GM06990 (cell line): ENCODE measurements at regions not wholly inside any gene's neighbourhood (a gene's known extent, or its start where the extent isn't known, plus 50 kb on each side); places are given as distances from the start of the nearest gene placed in this dataset.

ENCODE experiments used
- DNase-seq: peaks from one replicate; pipeline ENCODE4 v3.0.0-alpha.2; 2011; ENCODE audit not compliant: insufficient read length; ENCODE audit errors: extremely low read depth
- H3K27me3 ChIP-seq: replicated peaks from 2 replicates; pipeline ENCODE4 v1.6.0; 2011; ENCODE audit warnings: low read length; ENCODE audit not compliant: control insufficient read depth, insufficient read depth
- H3K36me3 ChIP-seq: 2 replicates; pipeline ENCODE4 v1.5.1; 2011; ENCODE audit warnings: low read length; ENCODE audit not compliant: control insufficient read depth, insufficient read depth
- H3K4me3 ChIP-seq: replicated peaks from 2 replicates; pipeline ENCODE4 v1.5.1; 2011; ENCODE audit warnings: low read depth, mild to moderate bottlenecking, control low read depth, low read length
- CTCF ChIP-seq: IDR thresholded peaks from 2 replicates; pipeline ENCODE4 v1.5.1; 2011; ENCODE audit warnings: low read length, control low read depth, mild to moderate bottlenecking, inconsistent platforms; ENCODE audit not compliant: insufficient read depth, poor library complexity, severe bottlenecking

DNA sequence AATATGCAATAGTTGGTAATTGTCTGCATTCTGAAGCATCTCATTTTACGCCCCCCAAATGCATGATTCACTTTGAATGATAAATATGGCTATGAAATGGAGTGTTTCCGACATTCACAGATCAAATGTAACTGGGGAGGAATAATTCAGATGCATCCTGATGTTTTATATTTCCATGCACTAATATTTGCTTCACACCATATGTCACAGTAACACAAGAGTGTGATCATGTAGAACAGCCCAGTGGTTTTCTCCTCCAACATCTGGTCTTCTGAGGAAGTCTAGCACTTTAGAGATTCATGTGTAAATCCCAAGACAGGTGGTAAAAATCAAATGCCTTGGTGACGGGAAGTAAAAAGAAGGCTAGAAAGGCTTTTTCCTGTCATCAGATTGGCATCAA, 273.1 kb downstream of the DIO2 start:
- no peak for TF ChIP-seq CTCF
- Histone ChIP-seq H3K4me3 (no peak overlapping the region), H3K36me3 (no peaks in the 10 kb centered on the region), H3K27me3 (no peaks in the 10 kb centered on the region)
- DNase-seq = no peak

DNA sequence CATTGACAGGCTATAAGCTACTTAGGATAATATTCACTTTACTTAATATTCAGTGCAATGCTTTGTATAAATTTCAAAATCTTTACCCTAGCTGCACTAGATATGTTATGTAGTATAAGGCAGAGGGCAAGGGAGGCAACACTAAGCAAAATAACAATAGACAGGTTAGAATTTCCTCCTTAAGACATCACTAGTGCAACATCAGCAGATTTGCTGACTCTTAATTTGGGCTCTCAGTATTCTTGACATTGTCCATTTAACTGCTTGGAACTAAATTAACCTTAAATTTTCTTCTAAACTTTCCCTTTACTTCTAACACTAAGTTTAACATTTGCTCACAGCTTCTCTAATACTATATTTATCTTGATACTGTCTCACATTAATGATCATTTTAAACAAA, 273.9 kb downstream of the DIO2 start:
- DNase-seq = no peak
- TF ChIP-seq CTCF = no peak
- Histone ChIP-seq H3K27me3 (no peaks in the 10 kb centered on the region), H3K4me3 (no peak overlapping the region), H3K36me3 (no peaks in the 10 kb centered on the region)

- DNase-seq = no peak
- Histone ChIP-seq H3K4me3 (no peak overlapping the region), H3K27me3 (no peaks in the 10 kb centered on the region), H3K36me3 (no peaks in the 10 kb centered on the region)
- no peak for TF ChIP-seq CTCF
Measured at GRCh38 chr14:79924551-79924950, 286.8 kb downstream of the DIO2 start.

GRCh38 chr14:79920180-79920692, 291.1 kb downstream of the DIO2 start:
- Histone ChIP-seq H3K27me3 (no peaks in the 10 kb centered on the region), H3K4me3 (no peak overlapping the region), H3K36me3 (no peaks in the 10 kb centered on the region)
- no peak for TF ChIP-seq CTCF
- no peak for DNase-seq
